Stimulated activated CD4-positive, alpha-beta T cell treated with anti-CD3 and anti-CD28 coated beads, Interleukin-4, amount 100 ng/mL, for 24 hours (primary cell): ENCODE measurements at regions not wholly inside any gene's neighbourhood (a gene's known extent, or its start where the extent isn't known, plus 50 kb on each side); places are given as distances from the start of the nearest gene placed in this dataset.
"Not testable (repeated sequence)": the region's sequence is repeated elsewhere in the genome, so short reads cannot be mapped to it uniquely, and the experiment has no call there.

Experiments
- DNase-seq: peaks from one replicate; pipeline ENCODE4 v3.0.0-alpha.2; 2020

DNA sequence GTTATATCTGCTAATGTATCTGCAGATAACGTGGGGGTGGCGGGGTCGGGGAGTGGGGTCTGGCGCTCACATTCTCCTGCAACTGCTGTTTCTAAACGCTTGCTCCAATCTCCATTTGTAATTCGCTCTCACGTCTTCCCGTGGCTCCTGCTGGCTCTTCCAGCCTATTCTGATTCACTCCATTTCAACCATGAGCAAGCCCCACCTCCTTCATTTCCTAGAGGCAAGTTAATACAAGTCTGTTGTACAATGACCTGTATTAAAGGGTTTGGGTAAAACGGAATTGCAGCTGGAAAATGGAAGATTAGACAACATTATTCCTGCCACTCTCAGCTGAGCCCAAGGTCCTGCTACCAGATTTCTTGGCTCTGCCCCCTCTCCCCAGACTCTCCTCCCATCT, 132.3 kb downstream of the CSNK2A3 start:
- DNase-seq: no peak

DNA sequence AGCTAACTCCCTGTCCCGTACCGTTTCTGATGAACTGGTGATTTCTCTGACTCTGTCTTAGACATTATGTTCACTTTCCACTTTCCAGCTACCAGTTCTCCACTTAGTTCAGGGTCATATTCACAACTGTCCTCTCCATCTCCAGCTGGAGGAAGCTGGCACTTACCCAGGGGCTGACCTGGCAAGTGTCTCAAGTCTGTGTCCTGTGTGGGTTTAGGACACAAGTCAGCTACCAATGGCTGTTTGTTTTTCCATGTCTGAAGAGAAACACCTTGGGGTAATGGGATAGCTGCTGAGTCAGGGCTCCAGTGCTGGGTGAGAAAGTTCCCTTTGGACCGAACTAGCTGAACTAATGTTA, 134.4 kb downstream of the CSNK2A3 start:
- DNase-seq: no peak

DNA sequence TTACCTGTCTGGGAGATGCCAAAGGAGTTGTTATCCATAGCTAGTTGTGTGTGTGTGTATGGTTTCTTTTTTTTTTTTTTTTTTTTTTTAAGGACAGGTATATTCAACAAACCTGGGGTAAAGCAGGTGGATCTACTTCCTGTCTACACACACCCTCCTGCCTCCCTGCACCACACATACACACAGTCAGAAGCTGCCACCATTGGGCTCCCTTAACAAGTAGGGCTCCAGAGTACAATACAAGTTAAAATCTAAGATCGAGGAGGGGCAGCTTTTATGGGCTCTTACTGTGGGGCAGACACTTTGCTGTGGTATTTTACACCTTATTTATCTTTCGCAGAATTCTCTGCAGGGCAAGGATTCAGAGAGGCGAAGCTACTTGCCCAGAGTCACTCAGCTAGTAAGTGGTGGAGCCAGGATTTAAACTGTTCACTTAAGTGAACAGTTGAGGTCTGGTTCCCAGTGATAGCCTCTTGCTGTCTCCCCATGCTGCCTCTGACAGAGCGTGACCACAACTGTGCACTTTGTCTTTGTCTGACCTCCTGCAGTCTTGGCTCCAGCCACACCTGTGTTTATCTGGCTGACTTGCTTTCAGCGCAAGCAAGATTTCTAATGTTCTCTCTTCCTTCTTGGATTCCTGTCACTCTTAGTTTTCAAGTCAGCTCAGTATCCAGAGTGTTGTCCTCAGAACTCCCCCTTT, 135.0 kb downstream of the CSNK2A3 start:
- DNase-seq: no peak

DNA sequence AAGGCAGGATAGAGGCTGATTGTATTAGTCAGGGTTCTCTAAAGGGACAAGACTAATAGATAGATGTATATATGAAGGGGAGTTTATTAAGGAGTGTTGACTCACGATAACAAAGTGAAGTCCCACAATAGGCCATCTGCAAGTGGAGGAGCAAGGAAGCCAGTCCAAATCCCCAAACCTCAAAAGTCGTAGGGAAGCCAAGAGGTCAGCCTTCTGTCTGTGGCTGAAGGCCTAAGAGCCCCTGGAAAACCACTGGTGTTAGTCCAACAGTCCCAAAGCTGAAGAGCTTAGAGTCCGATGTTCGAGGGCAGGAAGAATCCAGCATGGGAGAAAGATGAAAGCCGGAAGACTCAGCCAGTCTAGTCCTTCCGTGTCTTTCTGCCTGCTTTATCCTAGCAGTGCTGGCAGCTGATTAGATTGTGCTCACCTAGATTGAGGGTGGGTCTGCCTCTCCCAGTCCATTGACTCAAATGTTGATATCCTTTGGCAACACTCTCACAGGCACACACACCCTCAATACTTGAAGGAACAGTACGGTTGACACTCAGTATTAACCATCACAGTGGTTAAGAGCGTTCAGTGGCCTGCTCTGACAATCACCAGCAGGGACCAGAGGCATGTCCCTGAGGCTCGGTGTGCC, 135.6 kb downstream of the CSNK2A3 start:
- DNase-seq: no peak

DNA sequence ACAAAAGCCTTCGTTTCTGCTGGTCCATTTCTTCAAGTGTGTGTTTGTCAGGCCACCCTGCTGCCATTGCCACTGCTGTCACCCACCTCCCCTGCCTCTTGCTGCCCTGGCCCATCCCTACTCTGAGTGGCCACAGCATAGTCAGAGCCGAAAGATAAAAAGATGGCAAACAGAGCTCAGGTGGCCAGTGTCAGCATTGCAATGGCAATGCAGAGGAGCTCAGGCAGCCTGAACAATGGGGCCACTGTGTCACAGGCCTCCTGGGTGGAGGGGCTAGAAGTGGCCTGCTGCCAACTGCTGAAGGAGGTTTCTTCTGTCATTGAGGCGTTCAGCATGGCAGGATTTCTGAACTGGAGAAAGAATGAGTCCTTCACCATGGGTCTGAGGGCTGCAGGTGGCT, 137.1 kb downstream of the CSNK2A3 start:
- DNase-seq: no peak

DNA sequence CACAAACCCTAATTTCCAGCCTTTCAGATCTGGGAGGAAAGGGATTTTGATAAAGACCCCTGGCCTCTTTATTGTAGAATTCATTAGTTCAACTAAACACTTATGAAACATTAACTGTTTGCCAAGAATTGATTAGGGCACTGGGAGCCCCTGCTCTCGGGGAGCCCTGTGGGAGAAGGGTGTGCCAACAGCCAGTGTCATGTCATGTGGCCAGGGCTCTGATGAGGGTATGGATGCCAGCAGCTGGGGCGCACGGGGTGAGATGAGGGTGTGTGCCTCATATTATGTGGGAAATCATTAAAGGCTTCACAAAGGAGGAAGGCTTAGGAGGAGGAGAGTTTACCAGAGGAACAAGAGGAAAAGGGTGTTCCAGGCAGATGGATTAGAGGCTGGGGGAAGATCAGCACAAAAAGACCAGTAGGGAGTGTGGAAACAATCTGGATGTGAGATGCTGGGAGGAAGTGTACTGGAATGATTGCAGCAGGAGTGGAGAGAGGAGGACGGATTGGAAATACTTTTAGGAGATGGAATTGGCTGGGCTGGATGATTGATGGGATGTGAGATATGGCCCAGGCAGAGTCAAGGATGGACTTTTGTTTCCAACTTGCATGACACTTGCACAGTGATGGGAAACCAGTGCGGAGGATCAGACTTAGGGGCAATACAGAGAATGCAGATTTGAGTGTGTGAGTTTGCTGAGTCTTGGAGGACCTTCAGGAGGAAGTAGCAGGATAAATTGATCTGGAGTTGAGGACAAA, 137.8 kb downstream of the CSNK2A3 start:
- no peak for DNase-seq

DNA sequence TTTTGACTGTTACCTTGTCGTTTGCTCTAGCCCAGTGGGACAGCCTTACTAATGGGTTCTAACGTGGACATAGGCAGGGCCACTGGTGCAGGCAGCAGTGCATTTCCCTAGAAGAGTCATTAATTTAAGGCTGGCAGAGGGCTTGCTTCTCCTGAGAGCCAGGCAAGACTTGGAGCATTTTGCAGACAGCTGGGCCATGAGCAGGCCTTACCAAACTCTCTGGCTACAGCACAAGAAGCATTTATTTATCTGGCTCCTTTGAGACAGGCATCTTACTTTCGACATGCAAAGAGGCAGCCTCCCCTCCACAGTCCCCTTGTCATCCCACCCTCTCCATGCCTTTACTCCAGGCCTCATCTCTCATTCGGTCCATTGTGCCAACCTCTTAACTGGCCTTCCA, 139.9 kb downstream of the CSNK2A3 start:
- DNase-seq: no peak

DNA sequence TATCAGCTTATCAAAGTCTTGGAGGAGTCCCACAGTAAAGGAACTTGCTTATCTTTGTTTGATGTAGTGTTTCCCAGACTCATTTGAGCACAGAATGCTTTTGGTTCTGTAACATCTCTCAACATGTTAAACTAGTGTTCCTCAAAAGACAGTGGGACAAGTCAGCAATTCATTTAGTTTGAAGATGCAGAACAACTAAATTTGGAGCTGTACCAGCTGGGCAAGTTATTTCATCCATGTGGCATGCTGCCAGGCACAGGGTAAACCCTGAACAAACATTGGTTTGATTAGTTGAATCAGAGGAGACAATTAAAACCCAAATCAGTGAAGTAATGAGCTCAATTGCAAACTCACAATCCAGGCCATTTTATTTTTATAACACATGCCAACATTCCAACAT, 141.2 kb downstream of the CSNK2A3 start:
- DNase-seq: no peak

DNA sequence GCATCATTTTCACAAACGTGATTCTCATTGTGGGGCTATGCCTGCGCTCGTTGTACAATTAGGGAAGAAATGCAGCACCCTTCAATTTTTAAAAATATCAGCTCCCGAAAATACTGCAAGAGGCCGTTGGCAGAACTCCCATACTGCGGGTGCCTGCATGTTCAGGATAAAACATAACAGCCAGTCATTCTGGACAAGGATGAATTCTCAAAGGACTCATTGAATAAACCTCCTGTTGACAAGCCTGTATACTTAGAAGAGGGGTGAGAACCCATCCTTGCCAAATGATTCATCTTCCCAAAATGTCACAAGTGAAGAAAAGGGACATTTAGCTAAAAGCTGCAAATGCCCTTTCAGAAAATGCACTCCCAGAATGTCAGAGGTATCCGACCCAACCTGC, 141.9 kb downstream of the CSNK2A3 start:
- no peak for DNase-seq

DNA sequence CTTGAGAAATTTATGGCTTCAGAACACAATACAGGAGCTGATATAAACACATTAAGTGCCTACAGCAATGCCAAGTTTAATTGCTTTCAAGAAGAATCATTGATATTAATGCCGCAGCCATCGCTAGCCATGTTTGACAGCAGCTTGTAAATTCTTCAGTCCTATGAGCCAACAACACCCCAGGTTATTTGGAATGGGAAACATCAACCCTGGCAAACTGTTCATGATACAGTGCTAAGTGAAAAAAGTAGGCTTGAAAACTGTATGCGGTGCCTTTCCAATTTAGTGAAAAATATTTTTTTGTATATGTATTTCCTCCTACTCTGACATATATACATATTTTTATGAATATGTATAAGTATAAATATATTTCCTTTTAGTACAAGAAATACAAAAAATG, 142.6 kb downstream of the CSNK2A3 start:
- DNase-seq: no peak

DNA sequence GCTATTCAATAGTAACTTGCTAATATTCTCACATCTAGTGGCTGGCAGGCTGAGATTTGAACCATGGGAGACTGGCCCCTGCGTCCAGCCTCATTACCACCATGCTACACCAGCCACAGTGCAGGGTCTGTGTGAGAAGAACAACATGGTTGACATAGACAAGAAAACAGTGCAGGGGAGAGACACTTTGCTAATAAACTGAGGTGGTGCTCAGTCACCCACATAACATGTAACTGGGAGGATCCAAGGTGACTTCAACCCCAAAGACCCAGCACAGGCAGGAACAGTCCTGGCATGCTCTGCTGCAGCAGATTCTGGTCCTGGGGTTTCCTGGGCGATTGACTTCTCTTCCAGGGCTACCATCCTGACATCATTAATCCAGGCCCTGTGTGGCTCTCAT, 143.1 kb downstream of the CSNK2A3 start:
- DNase-seq: no peak

DNA sequence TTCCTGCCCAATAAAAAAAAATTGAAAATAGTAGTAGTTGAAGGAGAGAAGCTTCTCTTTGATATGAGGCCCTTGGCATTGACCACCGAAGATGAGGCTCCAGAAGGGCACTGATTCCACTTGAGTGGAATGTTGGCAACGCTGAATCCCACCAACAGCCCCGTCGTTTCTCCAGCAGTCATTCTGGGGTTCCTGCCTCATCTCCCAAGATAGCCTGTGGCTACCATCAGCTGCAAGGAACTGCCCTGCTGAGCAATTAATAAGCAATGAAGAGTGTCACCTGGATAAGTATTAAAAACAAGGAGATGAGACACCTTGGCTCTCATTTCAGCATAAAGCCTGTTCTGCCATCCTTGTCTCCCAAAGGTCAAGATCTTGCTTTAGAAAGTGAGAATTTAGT, 144.1 kb downstream of the CSNK2A3 start:
- DNase-seq: no peak

DNA sequence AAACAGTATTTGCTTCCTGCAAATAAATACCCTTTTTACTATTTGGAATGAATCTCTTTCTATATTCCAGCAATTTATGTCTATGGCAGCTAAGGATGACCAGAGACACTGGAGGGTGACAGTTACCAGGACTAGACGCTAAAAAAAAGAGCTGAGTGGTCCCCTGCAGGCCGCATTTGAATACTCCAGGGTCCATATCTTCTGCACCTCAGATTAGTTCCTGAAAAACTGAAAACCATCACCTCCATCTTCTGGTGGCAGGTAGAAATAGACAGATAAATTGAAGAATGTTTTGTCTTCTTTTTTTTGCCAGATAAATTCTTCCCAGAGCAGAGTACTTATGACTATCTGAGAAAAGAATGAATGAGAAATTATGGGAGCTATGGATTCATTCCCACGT, 145.6 kb downstream of the CSNK2A3 start:
- no peak for DNase-seq

DNA sequence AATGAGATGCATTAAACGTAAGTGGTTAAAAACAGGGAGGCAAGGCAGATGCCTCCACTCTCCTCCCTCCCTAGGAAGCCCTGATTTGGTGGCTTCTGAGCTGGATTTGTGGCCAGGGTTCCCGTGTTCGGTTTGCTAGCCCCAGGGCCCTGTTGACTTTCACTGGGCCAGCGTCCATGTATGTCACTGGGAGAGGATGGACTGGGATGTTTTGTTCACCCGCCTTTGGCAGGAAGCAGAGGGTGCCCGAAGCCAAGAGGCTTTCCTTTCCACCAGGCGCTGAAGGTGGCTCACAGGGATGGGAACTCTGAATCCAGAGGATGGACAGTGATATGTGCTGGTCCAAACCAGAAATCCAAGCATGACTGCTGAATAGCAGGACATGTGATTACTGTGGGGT, 146.6 kb downstream of the CSNK2A3 start:
- DNase-seq: no peak

DNA sequence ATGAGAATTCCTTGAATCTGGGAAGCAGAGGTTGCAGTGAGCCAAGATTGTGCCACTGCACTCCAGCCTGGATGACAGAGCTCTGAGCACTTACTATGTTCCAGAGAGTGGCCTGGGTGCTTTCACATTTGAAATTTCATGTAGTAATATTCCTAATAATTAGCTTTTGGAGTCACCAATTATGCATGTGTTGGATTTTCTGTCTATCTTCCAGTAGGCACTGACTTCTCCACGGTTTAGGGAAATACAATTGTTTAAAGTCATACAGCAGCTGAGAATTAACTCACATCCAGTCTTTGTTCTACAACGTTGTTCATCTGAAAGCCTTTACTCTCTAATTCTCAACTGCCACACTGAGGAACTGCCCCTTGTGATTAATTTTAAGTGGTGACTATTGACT, 150.2 kb downstream of the CSNK2A3 start:
- DNase-seq: no peak

DNA sequence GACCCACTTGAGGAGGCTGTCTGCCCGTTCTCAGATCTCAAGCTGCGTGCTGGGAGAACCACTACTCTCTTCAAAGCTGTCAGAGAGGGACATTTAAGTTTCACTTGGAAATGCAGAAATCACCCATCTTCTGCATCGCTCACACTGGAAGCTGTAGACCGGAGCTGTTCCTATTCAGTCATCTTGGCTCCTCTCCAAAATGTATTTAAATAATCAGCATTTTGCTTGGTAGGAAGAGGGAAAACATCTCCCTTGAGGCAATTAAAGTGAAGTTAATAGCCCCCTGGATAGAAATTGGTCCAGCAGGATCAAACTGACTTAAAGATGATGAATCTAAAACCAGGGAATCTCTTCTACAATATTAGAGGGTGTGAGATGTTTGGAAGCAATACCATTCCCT, 151.7 kb downstream of the CSNK2A3 start:
- DNase-seq: not testable (repeated sequence)

DNA sequence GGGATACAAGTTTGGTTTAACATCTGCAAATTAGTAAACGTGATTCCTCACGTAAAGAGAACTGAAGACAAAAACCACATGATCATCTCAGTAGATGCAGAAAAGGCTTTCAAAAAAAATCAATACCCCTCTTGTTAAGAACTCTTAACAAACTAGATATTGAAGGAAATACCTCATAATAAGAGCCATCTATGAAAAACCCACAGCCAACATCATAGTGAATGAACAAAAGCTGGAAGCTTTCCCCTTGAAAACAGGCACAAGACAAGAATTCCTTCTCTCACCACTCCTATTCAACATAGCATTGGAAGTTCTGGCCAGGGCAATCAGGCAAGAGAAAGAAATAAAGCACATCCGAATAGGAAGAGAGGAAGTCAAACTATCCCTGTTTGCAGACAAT, 160.5 kb downstream of the CSNK2A3 start:
- no peak for DNase-seq

DNA sequence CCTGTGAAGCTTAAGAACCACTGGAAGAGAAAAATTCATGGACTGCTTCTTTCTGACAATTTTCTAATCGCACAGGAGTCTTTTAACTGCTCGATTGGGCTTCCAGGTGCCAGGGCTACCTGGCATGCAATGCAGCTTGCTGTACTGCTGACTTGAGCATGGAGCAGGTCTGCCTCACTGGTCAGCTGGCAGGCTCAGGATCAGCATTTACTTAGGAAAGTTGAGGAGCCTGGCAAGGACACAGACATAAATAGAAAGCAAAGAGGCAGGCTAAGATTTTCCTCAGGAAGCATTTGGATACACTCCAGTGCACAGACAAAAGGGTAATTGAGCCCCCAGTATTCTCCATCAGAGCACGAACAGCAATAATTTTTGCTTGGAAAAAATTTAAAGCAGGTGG, 163.5 kb downstream of the CSNK2A3 start:
- no peak for DNase-seq

DNA sequence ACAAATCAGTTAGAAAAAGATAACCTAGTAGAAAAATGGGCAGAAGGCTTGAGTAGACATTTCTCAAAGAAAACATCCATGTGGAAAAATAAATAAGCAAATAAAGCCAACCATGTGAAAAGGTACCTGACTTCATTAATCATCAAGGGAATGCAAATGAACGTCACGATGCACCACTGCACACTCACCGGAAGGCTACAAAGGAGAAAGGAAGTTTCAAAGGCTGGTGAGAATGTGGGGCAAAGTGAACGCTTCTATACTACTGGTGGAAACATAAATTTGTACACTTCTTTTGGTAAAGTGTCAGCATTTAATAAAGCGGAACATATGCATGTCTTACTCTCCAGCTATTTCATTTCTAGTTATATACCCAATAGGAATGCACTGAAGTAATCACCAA, 166.8 kb downstream of the CSNK2A3 start:
- no peak for DNase-seq

DNA sequence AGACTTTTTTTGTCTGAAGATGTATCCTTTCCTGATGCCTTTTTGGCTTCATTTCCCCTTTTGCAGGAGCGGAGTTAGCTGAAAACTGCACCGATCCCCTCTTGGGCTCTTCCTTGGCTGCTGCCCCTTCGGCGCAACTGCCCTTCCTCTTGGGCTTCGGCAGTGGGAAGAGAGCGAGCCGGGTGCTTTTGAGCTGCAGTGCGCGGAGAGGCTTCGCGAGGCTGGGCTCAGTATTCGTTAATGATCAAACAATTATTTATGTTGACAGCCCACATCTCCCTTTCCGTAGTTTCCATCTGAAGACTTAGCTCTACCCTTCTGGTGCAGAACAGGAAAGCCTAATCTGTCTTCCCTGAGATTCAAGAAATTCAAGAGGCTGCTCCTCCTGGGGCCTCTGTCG, 170.8 kb downstream of the CSNK2A3 start:
- no peak for DNase-seq

DNA sequence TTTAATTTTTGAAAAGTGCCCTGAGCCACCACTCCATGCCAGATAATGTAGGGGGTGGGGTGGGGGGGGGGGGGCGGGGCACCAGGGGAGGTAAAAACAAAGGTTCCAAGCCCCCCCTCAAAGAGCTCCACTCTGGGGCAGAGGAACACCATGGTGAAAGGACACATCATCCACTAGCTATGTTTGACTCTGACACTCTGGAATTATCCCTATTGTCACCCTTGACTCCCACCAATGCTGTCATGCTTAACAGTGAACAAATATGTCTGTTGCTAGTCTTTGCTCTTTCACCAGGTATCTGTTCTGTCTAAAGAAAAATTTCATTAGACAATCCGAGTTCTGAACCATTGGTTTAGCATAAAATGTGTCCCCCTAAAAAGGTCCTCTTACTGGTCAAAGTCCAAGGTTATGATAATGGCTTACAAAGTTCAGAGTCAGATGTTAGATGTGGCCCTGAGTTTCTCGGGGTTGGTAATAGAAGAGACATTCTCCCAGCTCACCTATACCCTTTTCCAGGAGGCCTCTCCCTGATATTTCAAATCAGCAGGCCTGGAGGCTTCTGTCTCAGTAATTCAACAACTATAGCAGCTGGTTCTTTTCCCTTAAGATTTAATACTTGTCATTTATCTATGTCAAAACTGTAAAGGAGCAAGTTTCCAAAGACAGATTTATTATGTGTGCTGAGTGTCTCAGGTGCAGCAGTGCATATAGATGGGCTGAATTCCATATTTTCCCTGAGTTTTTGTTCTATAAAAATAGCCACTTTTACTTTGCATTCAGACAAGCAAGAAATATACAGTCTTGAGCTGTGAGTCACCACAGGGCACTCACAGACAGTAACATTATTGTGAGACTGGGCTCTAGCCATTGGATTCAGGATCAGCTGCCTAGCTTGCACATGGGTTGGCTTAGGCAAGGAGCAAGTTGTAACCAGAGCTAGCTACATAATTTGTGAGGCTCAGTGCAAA, 174.1 kb downstream of the CSNK2A3 start:
- DNase-seq: no peak

DNA sequence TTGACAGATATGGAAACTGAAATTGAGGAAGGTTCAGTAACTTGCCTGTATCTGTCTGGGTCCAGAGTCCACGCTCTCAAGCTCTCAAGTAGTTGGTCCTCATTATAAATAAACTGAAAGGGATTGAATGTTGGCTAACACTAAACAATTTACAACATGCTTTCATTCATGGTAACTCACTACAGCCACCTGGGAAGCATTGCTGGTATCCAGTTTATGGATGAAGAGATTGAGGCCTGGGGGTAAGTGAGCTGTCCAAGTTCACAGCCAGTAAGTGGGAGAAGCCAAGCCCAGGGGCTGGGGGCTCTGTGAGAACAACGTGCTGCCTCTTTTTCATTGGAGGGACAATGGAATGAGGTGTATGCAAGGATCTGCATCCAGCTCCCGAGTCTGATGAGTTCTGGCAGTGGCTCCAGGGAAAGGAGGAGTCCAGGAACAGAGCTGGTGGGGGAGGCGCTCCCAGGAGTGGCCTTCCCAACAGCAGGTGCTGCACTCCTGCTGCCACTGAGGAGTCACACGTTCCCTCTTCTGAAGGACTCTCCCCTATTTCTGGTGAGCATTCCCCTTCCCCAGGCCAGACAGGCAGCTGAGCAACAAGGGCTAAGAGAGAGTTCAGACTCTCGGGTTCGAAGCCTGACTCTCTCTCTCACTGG, 175.8 kb downstream of the CSNK2A3 start:
- DNase-seq: no peak
